Neural cell (in vitro differentiated cells): ENCODE measurements at regions not wholly inside any gene's neighbourhood (a gene's known extent, or its start where the extent isn't known, plus 50 kb on each side); places are given as distances from the start of the nearest gene placed in this dataset.

Source experiments
- H2AFZ ChIP-seq: fragments of 200-600, 300-800 bp; sonication (generic), shearing (Covaris generic); 2 replicates; pipeline ENCODE4 v1.6.0; 2014; ENCODE audit warnings: low read depth, mild to moderate bottlenecking, antibody characterized with exemption, low read length, moderate library complexity
- H3F3A ChIP-seq: fragments of 200-600 bp; shearing (Covaris generic); 2 replicates; pipeline ENCODE4 v1.6.1; 2016; ENCODE audit warnings: mild to moderate bottlenecking, moderate library complexity, mixed read lengths, antibody characterized with exemption, low read length; ENCODE audit not compliant: insufficient read depth, poor library complexity, severe bottlenecking
- H3K27ac ChIP-seq: fragments of 200-600, 300-800 bp; sonication (generic), shearing (Covaris generic); 2 replicates; pipeline ENCODE4 v1.5.1; 2014; ENCODE audit warnings: mild to moderate bottlenecking, low read length, moderate library complexity
- H3K27me3 ChIP-seq: fragments of 300-800, 200-600 bp; sonication (generic), shearing (Covaris generic); 2 replicates; pipeline ENCODE4 v1.6.0; 2014; ENCODE audit warnings: mild to moderate bottlenecking, low read depth, low read length, moderate library complexity; ENCODE audit not compliant: insufficient read depth
- H3K36me3 ChIP-seq: fragments of 300-800, 200-600 bp; sonication (generic), shearing (Covaris generic); 2 replicates; pipeline ENCODE4 v1.5.1; 2014; ENCODE audit warnings: mild to moderate bottlenecking, antibody characterized with exemption, low read length, moderate library complexity; ENCODE audit not compliant: insufficient read depth
- H3K4me2 ChIP-seq: fragments of 300-800, 200-600 bp; sonication (generic), shearing (Covaris generic); 2 replicates; pipeline ENCODE4 v1.6.0; 2014; ENCODE audit warnings: mild to moderate bottlenecking, low read length
- H3K4me3 ChIP-seq: fragments of 300-800, 200-600 bp; sonication (generic), shearing (Covaris generic); 2 replicates; pipeline ENCODE4 v1.5.1; 2014; ENCODE audit warnings: mild to moderate bottlenecking, low read length, moderate library complexity
- H3K79me2 ChIP-seq: fragments of 200-600 bp; shearing (Covaris generic); replicated peaks from 2 replicates; pipeline ENCODE4 v1.6.0; 2014; ENCODE audit warnings: mild to moderate bottlenecking, low read length, moderate library complexity; ENCODE audit not compliant: insufficient read depth
- H3K9ac ChIP-seq: fragments of 300-800, 200-600 bp; sonication (generic), shearing (Covaris generic); 2 replicates; pipeline ENCODE4 v1.6.1; 2016; ENCODE audit warnings: mild to moderate bottlenecking, low read length, mixed read lengths
- H3K9me2 ChIP-seq: fragments of 200-600 bp; shearing (Covaris generic); 2 replicates; pipeline ENCODE4 v1.6.1; 2016; ENCODE audit warnings: mild to moderate bottlenecking, low read length, mixed read lengths; ENCODE audit not compliant: insufficient read depth
- H3K9me3 ChIP-seq: fragments of 200-600, 300-800 bp; sonication (generic), shearing (Covaris generic); 2 replicates; pipeline ENCODE4 v1.6.1; 2016; ENCODE audit warnings: mild to moderate bottlenecking, mixed run types, low read length, moderate library complexity, mixed read lengths
- H4K20me1 ChIP-seq: fragments of 200-600 bp; shearing (Covaris generic); 2 replicates; pipeline ENCODE4 v1.6.1; 2016; ENCODE audit warnings: mild to moderate bottlenecking, mixed run types; ENCODE audit not compliant: insufficient read depth
- EP300 ChIP-seq: fragments of 450-650 bp; conservative IDR thresholded peaks from 2 replicates; pipeline ENCODE4 v1.6.1; 2014; ENCODE audit warnings: antibody characterized with exemption, mild to moderate bottlenecking, moderate library complexity; ENCODE audit not compliant: poor library complexity, severe bottlenecking
- EZH2 ChIP-seq: fragments of 200-600, 300-800 bp; shearing (Covaris generic), sonication (generic); IDR thresholded peaks from 2 replicates; pipeline ENCODE4 v1.6.1; 2014; ENCODE audit warnings: antibody characterized with exemption, low read length, borderline replicate concordance, mild to moderate bottlenecking; ENCODE audit not compliant: insufficient read depth, poor library complexity, severe bottlenecking
- MXI1 ChIP-seq: fragments of 450-650 bp; conservative IDR thresholded peaks from 2 replicates; pipeline ENCODE4 v1.6.1; 2014; ENCODE audit warnings: antibody characterized with exemption, mild to moderate bottlenecking; ENCODE audit not compliant: poor library complexity, severe bottlenecking
- POLR2AphosphoS5 ChIP-seq: IDR thresholded peaks from 2 replicates; pipeline ENCODE4 v1.6.1; 2012
- RAD21 ChIP-seq: fragments of 450-650 bp; conservative IDR thresholded peaks from 2 replicates; pipeline ENCODE4 v1.6.1; 2014; ENCODE audit warnings: antibody characterized with exemption, mild to moderate bottlenecking, moderate library complexity
- SMC3 ChIP-seq: fragments of 450-650 bp; conservative IDR thresholded peaks from 2 replicates; pipeline ENCODE4 v1.6.1; 2014; ENCODE audit warnings: antibody characterized with exemption, mild to moderate bottlenecking, moderate library complexity; ENCODE audit not compliant: poor library complexity
- TAF1 ChIP-seq: IDR thresholded peaks from 2 replicates; pipeline ENCODE4 v1.6.1; 2012; ENCODE audit warnings: low read depth
- TF ChIP-seq, protein P1 (sequence below): IDR thresholded peaks from 2 replicates; pipeline ENCODE4 v1.6.1; 2012; ENCODE audit warnings: borderline replicate concordance
- TF ChIP-seq, protein P2 (sequence below): fragments of 450-650 bp; IDR thresholded peaks from 2 replicates; pipeline ENCODE4 v1.5.1; 2014; ENCODE audit warnings: antibody characterized with exemption, mild to moderate bottlenecking, moderate library complexity; ENCODE audit not compliant: poor library complexity, severe bottlenecking

DNA sequence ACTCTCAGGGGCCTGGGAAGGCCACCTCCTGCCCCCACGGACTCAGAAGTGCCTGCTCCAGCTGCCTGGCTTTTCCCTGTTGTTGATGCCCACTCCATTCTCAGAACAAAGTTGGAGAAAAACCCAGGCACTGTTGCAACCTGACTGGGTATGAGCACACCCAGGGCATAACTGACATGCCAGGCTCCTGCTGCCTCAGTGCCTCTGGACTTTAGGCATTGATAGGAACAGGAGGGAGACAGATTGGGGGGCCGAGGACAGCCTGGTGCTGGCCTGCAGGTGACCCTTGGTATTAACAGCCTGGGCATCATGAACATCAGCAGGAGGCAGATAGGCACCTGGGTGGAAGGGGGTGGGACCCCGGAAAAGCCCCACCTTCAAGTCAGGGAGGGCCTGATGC, 685.9 kb upstream of the CDH10 start:
- H3K79me2 ChIP-seq: no peaks in the 10 kb centered on the region
- H3K9me2 ChIP-seq: no peaks in the 10 kb centered on the region
- TF ChIP-seq POLR2AphosphoS5: no peak
- no peak for TF ChIP-seq MXI1
- TF ChIP-seq RAD21: no peak
- no peak for TF ChIP-seq EZH2
- TF ChIP-seq, protein P1, sequence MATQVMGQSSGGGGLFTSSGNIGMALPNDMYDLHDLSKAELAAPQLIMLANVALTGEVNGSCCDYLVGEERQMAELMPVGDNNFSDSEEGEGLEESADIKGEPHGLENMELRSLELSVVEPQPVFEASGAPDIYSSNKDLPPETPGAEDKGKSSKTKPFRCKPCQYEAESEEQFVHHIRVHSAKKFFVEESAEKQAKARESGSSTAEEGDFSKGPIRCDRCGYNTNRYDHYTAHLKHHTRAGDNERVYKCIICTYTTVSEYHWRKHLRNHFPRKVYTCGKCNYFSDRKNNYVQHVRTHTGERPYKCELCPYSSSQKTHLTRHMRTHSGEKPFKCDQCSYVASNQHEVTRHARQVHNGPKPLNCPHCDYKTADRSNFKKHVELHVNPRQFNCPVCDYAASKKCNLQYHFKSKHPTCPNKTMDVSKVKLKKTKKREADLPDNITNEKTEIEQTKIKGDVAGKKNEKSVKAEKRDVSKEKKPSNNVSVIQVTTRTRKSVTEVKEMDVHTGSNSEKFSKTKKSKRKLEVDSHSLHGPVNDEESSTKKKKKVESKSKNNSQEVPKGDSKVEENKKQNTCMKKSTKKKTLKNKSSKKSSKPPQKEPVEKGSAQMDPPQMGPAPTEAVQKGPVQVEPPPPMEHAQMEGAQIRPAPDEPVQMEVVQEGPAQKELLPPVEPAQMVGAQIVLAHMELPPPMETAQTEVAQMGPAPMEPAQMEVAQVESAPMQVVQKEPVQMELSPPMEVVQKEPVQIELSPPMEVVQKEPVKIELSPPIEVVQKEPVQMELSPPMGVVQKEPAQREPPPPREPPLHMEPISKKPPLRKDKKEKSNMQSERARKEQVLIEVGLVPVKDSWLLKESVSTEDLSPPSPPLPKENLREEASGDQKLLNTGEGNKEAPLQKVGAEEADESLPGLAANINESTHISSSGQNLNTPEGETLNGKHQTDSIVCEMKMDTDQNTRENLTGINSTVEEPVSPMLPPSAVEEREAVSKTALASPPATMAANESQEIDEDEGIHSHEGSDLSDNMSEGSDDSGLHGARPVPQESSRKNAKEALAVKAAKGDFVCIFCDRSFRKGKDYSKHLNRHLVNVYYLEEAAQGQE: no peak
- no peak for TF ChIP-seq TAF1
- TF ChIP-seq SMC3: no peak
- TF ChIP-seq, protein P2, sequence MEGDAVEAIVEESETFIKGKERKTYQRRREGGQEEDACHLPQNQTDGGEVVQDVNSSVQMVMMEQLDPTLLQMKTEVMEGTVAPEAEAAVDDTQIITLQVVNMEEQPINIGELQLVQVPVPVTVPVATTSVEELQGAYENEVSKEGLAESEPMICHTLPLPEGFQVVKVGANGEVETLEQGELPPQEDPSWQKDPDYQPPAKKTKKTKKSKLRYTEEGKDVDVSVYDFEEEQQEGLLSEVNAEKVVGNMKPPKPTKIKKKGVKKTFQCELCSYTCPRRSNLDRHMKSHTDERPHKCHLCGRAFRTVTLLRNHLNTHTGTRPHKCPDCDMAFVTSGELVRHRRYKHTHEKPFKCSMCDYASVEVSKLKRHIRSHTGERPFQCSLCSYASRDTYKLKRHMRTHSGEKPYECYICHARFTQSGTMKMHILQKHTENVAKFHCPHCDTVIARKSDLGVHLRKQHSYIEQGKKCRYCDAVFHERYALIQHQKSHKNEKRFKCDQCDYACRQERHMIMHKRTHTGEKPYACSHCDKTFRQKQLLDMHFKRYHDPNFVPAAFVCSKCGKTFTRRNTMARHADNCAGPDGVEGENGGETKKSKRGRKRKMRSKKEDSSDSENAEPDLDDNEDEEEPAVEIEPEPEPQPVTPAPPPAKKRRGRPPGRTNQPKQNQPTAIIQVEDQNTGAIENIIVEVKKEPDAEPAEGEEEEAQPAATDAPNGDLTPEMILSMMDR: no peak
- no peak for TF ChIP-seq EP300
- no peaks in the 10 kb centered on the region for H3K27me3 ChIP-seq
- no peak overlapping the region for H3K27ac ChIP-seq
- H3F3A ChIP-seq: no peaks in the 10 kb centered on the region
- H3K36me3 ChIP-seq: no peaks in the 10 kb centered on the region
- H3K9me3 ChIP-seq: no peaks in the 10 kb centered on the region
- no peak overlapping the region for H3K9ac ChIP-seq
- no peak overlapping the region for H3K4me3 ChIP-seq
- no peak overlapping the region for H3K4me2 ChIP-seq
- H2AFZ ChIP-seq: no peak overlapping the region
- H4K20me1 ChIP-seq: no peaks in the 10 kb centered on the region

DNA sequence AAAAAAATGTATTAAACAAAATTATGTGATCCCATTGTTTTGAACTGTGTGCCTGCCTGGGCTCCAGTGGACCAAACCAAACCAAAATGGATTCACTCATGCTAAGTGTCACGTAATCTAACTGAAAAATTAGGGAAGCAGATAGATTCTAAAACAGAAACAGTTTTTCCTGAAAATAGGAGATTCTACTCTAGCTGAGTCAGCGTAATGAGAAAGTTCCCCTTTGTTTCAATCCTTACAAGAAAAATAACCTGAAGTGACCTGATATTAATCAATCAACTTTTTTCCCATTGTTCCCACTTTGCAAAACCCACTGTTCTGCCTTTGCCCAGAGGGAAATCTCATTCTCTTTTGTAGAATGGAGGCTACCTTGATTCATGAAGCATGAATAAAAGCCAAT, 682.4 kb upstream of the CDH10 start:
- H3K9me2 ChIP-seq: no peaks in the 10 kb centered on the region
- no peak for TF ChIP-seq POLR2AphosphoS5
- H4K20me1 ChIP-seq: no peaks in the 10 kb centered on the region
- no peaks in the 10 kb centered on the region for H3K79me2 ChIP-seq
- no peaks in the 10 kb centered on the region for H3F3A ChIP-seq
- no peak overlapping the region for H3K4me2 ChIP-seq
- H3K36me3 ChIP-seq: no peaks in the 10 kb centered on the region
- H3K27ac ChIP-seq: no peak overlapping the region
- no peak overlapping the region for H3K9ac ChIP-seq
- no peak overlapping the region for H2AFZ ChIP-seq
- no peaks in the 10 kb centered on the region for H3K9me3 ChIP-seq
- H3K4me3 ChIP-seq: no peak overlapping the region
- H3K27me3 ChIP-seq: no peaks in the 10 kb centered on the region

DNA sequence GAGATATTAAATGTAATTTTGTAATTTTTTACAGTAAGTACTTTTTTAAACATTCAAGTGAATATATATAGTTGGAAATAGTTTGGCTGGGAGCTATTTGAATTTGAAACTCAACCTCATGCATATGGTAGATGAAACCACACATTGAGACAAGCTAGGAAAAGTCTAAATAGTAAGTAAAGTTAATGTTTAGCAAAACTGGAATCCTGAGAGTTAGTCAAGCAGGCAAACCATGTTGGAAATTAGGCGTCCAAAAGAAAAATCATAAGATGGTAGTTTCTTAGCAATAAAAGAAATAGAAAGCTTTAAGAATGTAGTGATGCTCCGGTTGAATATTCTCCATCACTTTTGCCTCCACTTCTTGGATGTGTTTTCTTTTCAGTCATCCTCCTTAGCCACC, 657.1 kb upstream of the CDH10 start:
- H3K36me3 ChIP-seq: no peaks in the 10 kb centered on the region
- TF ChIP-seq RAD21 (no peak), EP300 (no peak), POLR2AphosphoS5 (no peak), SMC3 (no peak), EZH2 (no peak), MXI1 (no peak), TAF1 (no peak)
- TF ChIP-seq, protein P1: no peak
- TF ChIP-seq, protein P2: no peak
- H2AFZ ChIP-seq: no peak overlapping the region
- H3K4me2 ChIP-seq: no peak overlapping the region
- H3F3A ChIP-seq: no peaks in the 10 kb centered on the region
- H3K9ac ChIP-seq: no peak overlapping the region
- H3K4me3 ChIP-seq: no peak overlapping the region
- H3K27me3 ChIP-seq: no peaks in the 10 kb centered on the region
- no peaks in the 10 kb centered on the region for H4K20me1 ChIP-seq
- H3K9me2 ChIP-seq: no peaks in the 10 kb centered on the region
- no peaks in the 10 kb centered on the region for H3K79me2 ChIP-seq
- H3K27ac ChIP-seq: no peak overlapping the region
- no peaks in the 10 kb centered on the region for H3K9me3 ChIP-seq
